Transverse colon (tissue), 4 donors: ENCODE measurements at regions not wholly inside any gene's neighbourhood (a gene's known extent, or its start where the extent isn't known, plus 50 kb on each side); places are given as distances from the start of the nearest gene placed in this dataset.

ENCODE experiments used
- DNase-seq: peaks from one replicate; pipeline ENCODE4 v3.0.0-alpha.2; 2019
- H3K27ac ChIP-seq, 4 donors: fragments of 200-600 bp; sonication (generic); 2 replicates each; pipeline ENCODE4 v1.5.1; 2016 to 2018; ENCODE audit warnings: inconsistent platforms in 4 of 4
- H3K27me3 ChIP-seq: fragments of 200-600 bp; sonication (generic); 2 replicates; pipeline ENCODE4 v1.5.1; 2017; ENCODE audit warnings: inconsistent platforms
- H3K36me3 ChIP-seq, 4 donors: fragments of 200-600 bp; sonication (generic); 2 replicates each; pipeline ENCODE4 v1.5.1; 2017 to 2019; ENCODE audit warnings: inconsistent platforms in 4 of 4
- H3K4me1 ChIP-seq, 4 donors: fragments of 200-600 bp; sonication (generic); 2 replicates each; pipeline ENCODE4 v1.5.1; 2017 to 2020; ENCODE audit warnings: inconsistent platforms in 4 of 4
- H3K4me3 ChIP-seq, 4 donors: fragments of 200-600 bp; sonication (generic); 1 replicate in 1 of 4; 2 replicates in 3 of 4; pipeline versions ENCODE4 v1.5.1 to v1.6.1; 2017 to 2019; ENCODE audit warnings: inconsistent platforms in 4 of 4
- H3K9me3 ChIP-seq, 2 donors: fragments of 200-600 bp; sonication (generic); 2 replicates each; pipeline ENCODE4 v1.5.1; 2017 to 2019; ENCODE audit warnings: inconsistent platforms in 2 of 2
- EP300 ChIP-seq: sonication (generic); formaldehyde crosslinking; IDR thresholded peaks from one replicate; pipeline ENCODE4 v1.6.1; 2017; ENCODE audit warnings: antibody characterized with exemption, low read depth
- POLR2A ChIP-seq: fragments of 450-650 bp; IDR thresholded peaks from one replicate; pipeline ENCODE4 v1.6.1; 2016; ENCODE audit warnings: antibody characterized with exemption, mild to moderate bottlenecking, moderate library complexity
- POLR2AphosphoS5 ChIP-seq, 3 donors: sonication (generic); formaldehyde crosslinking; IDR thresholded peaks; one replicate each; pipeline ENCODE4 v1.6.1; 2016; ENCODE audit warnings: antibody characterized with exemption in 3 of 3
- WGBS, 2 donors: methylation state at CpG; one replicate each; pipeline ENCODE4 v1.1.5; 2018; ENCODE audit warnings: low coverage in 1 of 2; 5-methylcytosine and 5-hydroxymethylcytosine counted together
- in situ Hi-C, 4 donors: fragments of 200-750 bp; cut with MboI; loops; one replicate each; pipeline versions ENCODE4 v1.15.0 to v1.15.1; 2017; ENCODE audit warnings: low sequenced_read_pairs in 3 of 4, low pct_ligation_motif_present in 1 of 4, low pct_unique_long_range_greater_than_20kb in 1 of 4
- intact Hi-C: fragments of 100-400 bp; cut with DNase I; formaldehyde crosslinking; loops from one replicate; pipeline ENCODE4 v1.15.1; 2023; ENCODE audit warnings: low total_unique reads
- TF ChIP-seq, protein P1 (sequence below), 5 experiments: fragments of 200-600 bp in 3 of 5; fragments of 450-650 bp in 2 of 5; sonication (generic) in 3 of 5; IDR thresholded peaks; 1 replicate in 2 of 5; 2 replicates in 3 of 5; pipeline ENCODE4 v1.5.1; 2016 to 2017; ENCODE audit warnings: antibody characterized with exemption in 5 of 5, inconsistent platforms in 3 of 5, mild to moderate bottlenecking in 2 of 5, moderate library complexity in 1 of 5

GRCh38 chr4:31379364-31379763 lies 659.2 kb downstream of the PCDH7 start:
- Histone ChIP-seq H3K36me3 (no peaks in the 10 kb centered on the region), H3K9me3 (no peaks in the 10 kb centered on the region), H3K27ac (no peak overlapping the region), H3K27me3 (no peaks in the 10 kb centered on the region), H3K4me1 (no peaks in the 10 kb centered on the region), H3K4me3 (no peak overlapping the region)
- WGBS, 2 donors: 82 to 83% methylated on average over 2 of the region's 2 CpGs
- DNase-seq: no peak
- intact Hi-C loops: no loop called here
- TF ChIP-seq POLR2A: no peak
- no peak for TF ChIP-seq POLR2AphosphoS5 (IDR thresholded peaks at IDR 0.05)
- TF ChIP-seq EP300: no peak
- TF ChIP-seq, protein P1, sequence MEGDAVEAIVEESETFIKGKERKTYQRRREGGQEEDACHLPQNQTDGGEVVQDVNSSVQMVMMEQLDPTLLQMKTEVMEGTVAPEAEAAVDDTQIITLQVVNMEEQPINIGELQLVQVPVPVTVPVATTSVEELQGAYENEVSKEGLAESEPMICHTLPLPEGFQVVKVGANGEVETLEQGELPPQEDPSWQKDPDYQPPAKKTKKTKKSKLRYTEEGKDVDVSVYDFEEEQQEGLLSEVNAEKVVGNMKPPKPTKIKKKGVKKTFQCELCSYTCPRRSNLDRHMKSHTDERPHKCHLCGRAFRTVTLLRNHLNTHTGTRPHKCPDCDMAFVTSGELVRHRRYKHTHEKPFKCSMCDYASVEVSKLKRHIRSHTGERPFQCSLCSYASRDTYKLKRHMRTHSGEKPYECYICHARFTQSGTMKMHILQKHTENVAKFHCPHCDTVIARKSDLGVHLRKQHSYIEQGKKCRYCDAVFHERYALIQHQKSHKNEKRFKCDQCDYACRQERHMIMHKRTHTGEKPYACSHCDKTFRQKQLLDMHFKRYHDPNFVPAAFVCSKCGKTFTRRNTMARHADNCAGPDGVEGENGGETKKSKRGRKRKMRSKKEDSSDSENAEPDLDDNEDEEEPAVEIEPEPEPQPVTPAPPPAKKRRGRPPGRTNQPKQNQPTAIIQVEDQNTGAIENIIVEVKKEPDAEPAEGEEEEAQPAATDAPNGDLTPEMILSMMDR (IDR thresholded peaks at IDR 0.05): no peak
- in situ Hi-C loops: no loop called here

GRCh38 chr4:31383767-31384166 lies 663.6 kb downstream of the PCDH7 start:
- H3K9me3 ChIP-seq: no peaks in the 10 kb centered on the region
- TF ChIP-seq, protein P1 (IDR thresholded peaks at IDR 0.05): no peak
- TF ChIP-seq POLR2A (no peak), POLR2AphosphoS5 (IDR thresholded peaks at IDR 0.05) (no peak), EP300 (no peak)
- H3K4me1 ChIP-seq: no peaks in the 10 kb centered on the region
- H3K27ac ChIP-seq: no peak overlapping the region
- H3K27me3 ChIP-seq: no peaks in the 10 kb centered on the region
- intact Hi-C loops (no loop called here), in situ Hi-C loops (no loop called here)
- WGBS, 2 donors: 71 to 72% methylated on average over 2 of the region's 2 CpGs
- no peaks in the 10 kb centered on the region for H3K36me3 ChIP-seq
- DNase-seq: no peak
- no peak overlapping the region for H3K4me3 ChIP-seq

GRCh38 chr4:31390849-31391248 lies 670.7 kb downstream of the PCDH7 start:
- Histone ChIP-seq H3K9me3 (no peaks in the 10 kb centered on the region), H3K4me1 (no peaks in the 10 kb centered on the region), H3K4me3 (no peak overlapping the region), H3K27me3 (no peaks in the 10 kb centered on the region), H3K36me3 (no peaks in the 10 kb centered on the region), H3K27ac (no peak overlapping the region)
- in situ Hi-C loops (no loop called here), intact Hi-C loops (no loop called here)
- TF ChIP-seq EP300: no peak
- TF ChIP-seq, protein P1 (IDR thresholded peaks at IDR 0.05): no peak
- TF ChIP-seq POLR2AphosphoS5 (IDR thresholded peaks at IDR 0.05): no peak
- no peak for TF ChIP-seq POLR2A
- no peak for DNase-seq

DNA sequence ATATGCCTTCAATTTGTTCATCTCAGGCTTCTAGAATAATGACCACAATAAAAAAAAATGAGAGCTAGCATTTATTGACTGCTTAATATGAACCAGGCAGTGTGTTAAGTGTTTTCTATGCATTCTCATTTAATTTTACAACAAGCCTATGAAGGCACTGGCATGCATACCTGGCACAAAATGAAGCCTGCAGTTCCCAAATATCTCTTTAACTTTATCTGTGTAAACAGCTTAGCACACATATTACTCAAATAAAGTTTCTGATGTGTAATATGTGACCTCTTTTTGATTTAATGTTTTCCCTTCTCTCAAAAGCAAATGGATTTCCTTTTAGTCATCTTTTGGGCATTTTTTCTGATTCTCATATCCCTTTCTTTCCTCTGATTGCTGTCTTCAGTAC lies 671.8 kb downstream of the PCDH7 start:
- Histone ChIP-seq H3K4me1 (no peaks in the 10 kb centered on the region), H3K27ac (no peak overlapping the region), H3K4me3 (no peak overlapping the region), H3K36me3 (no peaks in the 10 kb centered on the region), H3K9me3 (no peaks in the 10 kb centered on the region), H3K27me3 (no peaks in the 10 kb centered on the region)
- TF ChIP-seq POLR2A: no peak
- no peak for TF ChIP-seq EP300
- TF ChIP-seq POLR2AphosphoS5 (IDR thresholded peaks at IDR 0.05): no peak
- TF ChIP-seq, protein P1 (IDR thresholded peaks at IDR 0.05): no peak
- intact Hi-C loops (no loop called here), in situ Hi-C loops (no loop called here)
- DNase-seq: no peak
